ENCODE measurements at regions not wholly inside any gene's neighbourhood (a gene's known extent, or its start where the extent isn't known, plus 50 kb on each side); places are given as distances from the start of the nearest gene placed in this dataset.
A peak's percentile ranks its signal among the peaks of the same experiment; 100 is the strongest.

DNA sequence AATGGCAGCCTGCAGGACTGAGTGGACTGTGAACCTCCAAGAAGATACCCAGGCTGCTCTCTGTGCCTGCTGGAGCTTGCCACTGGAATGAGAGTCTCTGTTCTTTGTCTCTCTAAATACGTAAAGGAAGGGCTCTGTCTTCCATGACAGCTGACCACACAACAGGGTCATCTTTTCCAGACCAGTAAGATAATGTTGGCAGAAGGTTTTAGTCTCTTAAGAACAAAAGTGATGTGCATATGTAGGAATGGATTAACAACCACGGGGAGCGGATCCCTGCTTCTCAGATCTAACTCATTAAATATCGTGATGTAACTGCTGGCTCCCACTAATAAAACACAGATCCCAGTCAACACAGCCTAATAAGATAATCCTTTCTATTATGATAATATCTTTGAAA, 67.5 kb downstream of the MAP10 start:
- DNase-seq (ENCODE audit: extremely low read depth, low read depth) = no peak
- TF ChIP-seq, protein P1, sequence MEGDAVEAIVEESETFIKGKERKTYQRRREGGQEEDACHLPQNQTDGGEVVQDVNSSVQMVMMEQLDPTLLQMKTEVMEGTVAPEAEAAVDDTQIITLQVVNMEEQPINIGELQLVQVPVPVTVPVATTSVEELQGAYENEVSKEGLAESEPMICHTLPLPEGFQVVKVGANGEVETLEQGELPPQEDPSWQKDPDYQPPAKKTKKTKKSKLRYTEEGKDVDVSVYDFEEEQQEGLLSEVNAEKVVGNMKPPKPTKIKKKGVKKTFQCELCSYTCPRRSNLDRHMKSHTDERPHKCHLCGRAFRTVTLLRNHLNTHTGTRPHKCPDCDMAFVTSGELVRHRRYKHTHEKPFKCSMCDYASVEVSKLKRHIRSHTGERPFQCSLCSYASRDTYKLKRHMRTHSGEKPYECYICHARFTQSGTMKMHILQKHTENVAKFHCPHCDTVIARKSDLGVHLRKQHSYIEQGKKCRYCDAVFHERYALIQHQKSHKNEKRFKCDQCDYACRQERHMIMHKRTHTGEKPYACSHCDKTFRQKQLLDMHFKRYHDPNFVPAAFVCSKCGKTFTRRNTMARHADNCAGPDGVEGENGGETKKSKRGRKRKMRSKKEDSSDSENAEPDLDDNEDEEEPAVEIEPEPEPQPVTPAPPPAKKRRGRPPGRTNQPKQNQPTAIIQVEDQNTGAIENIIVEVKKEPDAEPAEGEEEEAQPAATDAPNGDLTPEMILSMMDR (IDR thresholded peaks at IDR 0.05; ENCODE audit: low read depth, low read length) = no peak

GRCh38 chr1:232873412-232873811, 68.2 kb downstream of the MAP10 start:
- TF ChIP-seq, protein P1 (IDR thresholded peaks at IDR 0.05; ENCODE audit: low read depth, low read length) = no peak
- DNase-seq (ENCODE audit: extremely low read depth, low read depth) = no peak

- no peak for DNase-seq (ENCODE audit: extremely low read depth, low read depth)
- TF ChIP-seq, protein P1 (IDR thresholded peaks at IDR 0.05; ENCODE audit: low read depth, low read length) = no peak
Observed at GRCh38 chr1:232873931-232874330, 68.7 kb downstream of the MAP10 start.

DNA sequence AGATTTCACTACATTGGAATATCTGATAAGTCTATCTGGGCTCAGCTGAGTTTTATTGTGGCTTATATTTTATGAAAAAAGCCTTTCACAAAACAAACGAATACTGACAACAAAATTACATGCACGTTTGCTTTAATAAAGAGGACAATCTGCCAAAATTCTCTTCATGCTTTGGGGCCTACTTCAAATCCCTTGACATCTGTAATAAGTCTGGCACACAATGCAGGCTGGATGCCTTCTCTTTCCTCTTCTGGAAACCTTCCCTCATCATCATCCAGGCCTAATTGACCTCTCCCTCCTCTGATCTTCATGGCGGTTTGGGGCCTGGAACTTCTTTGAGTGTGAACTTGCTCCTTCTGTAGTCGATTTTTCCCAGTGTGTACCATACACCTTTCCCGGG, 70.3 kb downstream of the MAP10 start:
- TF ChIP-seq, protein P1 (IDR thresholded peaks at IDR 0.05; ENCODE audit: low read depth, low read length) = no peak
- peak; percentile 57 for DNase-seq (ENCODE audit: extremely low read depth, low read depth)

DNA sequence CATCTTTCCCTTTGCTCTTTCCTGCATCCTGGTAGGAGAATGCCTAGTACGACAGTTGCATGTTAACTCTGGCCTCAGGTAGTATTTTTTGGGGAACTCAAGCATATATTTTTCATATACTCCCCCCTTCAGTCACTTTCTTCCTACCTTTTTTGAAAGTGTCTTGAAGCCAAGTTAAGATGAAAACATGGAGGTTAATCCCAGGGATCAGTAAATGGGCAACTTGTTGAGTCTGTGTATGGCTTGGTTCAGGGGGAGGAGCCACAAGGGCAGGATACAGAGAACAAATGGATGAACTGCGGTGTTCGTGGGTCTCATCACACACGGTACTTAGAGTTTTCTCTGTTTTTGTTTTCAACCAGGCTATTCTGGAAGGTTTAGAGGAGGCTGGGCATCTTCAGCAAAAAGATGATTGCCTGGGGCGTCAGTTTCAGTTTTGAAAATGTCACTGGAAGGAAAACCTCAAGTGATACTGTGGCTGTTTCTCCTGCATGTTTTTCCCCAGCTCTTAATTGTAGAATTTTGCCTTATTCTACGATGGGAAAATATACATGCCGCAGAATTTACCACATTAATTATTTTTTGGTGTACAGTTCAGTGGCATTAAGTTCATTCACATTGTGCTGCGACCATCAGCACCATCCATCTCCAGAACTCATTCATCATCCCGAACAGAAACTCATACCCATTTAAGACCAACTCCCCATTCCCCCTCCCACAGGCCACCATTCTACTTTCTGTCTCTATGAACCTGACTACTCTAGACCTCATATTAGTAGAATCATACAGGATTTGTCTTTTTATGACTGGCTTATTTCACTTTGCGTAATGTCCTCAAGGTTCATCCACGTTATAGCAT, 71.5 kb downstream of the MAP10 start:
- TF ChIP-seq, protein P1 (IDR thresholded peaks at IDR 0.05; ENCODE audit: low read depth, low read length) = no peak
- no peak for DNase-seq (ENCODE audit: extremely low read depth, low read depth)

GRCh38 chr1:232877365-232878028, 72.3 kb downstream of the MAP10 start:
- TF ChIP-seq, protein P1 (IDR thresholded peaks at IDR 0.05; ENCODE audit: low read depth, low read length) = no peak
- DNase-seq (ENCODE audit: extremely low read depth, low read depth) = no peak

DNA sequence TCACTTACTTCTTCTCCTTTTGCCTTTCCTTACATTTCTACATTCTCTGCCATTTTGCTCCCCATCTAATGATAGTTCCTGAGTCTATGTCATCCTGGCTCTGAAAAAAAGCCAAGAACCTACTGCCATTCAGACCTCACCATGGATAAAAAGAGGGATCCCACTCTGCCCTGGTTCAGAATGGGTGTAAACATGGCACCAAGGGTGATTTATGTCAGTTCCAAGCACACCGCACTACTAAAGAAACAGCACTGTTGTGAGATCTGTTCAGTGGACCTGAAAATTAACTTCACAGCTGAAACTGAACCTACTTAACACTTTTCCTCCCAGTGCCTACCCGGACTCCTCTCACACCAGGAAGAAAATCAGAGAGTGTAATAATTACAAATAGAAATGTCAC, 72.3 kb upstream of the NTPCR start:
- DNase-seq (ENCODE audit: extremely low read depth, low read depth) = no peak
- TF ChIP-seq, protein P1 (IDR thresholded peaks at IDR 0.05; ENCODE audit: low read depth, low read length) = no peak

Data from AG09319 (cell line).